TTC549 (cell line): ENCODE measurements at regions not wholly inside any gene's neighbourhood (a gene's known extent, or its start where the extent isn't known, plus 50 kb on each side); places are given as distances from the start of the nearest gene placed in this dataset.
"Not testable (repeated sequence)": the region's sequence is repeated elsewhere in the genome, so short reads cannot be mapped to it uniquely, and the experiment has no call there.

Experiments used
- FAIRE-seq: peaks from 2 replicates; lab custom pipeline; 2012; peaks lifted over from hg19 to GRCh38; lab: Jason Lieb, UNC

GRCh38 chr2:17252258-17252657, 266.0 kb downstream of the RAD51AP2 start:
- no peak for FAIRE-seq

GRCh38 chr2:17251171-17251570, 267.1 kb downstream of the RAD51AP2 start:
- no peak for FAIRE-seq

DNA sequence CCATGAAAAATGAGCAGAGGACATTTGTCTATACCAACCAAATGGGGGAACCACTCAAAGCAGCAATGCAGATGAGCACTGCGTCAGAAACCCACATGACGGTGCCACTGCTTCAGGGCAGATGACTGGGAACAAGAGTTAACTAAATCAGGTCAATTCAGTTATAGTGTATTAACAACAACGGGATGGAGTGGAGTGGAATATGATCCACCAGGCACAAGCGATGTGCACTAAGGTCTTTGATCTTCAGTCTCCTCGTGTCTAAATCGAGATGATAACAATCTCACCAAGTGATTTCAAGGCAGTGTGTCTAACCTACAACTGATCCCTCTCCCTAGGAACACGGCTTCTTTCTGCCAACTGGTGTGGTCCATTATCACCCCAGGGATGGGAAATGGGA, 269.0 kb downstream of the RAD51AP2 start:
- FAIRE-seq = no peak

DNA sequence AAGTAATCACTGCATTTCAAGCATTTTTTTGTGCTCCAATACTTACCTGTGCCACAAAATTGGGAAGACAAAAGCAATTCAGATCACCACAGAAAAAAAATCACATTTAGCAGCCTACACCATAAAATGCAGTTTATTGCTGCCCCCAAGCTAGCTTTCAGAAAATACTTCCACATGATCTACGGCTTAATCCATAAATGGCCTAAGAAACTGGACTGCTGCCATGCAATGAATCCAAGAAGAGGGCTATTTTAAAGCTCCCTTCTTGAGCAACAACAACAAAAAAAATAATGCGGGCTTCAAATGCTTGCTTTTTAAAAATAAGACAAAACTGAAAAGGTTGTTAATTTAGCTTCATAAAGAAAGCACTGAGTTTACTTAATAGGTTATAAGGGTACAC, 272.3 kb downstream of the RAD51AP2 start:
- no peak for FAIRE-seq

GRCh38 chr2:17242813-17243485, 275.3 kb downstream of the RAD51AP2 start:
- no peak for FAIRE-seq

DNA sequence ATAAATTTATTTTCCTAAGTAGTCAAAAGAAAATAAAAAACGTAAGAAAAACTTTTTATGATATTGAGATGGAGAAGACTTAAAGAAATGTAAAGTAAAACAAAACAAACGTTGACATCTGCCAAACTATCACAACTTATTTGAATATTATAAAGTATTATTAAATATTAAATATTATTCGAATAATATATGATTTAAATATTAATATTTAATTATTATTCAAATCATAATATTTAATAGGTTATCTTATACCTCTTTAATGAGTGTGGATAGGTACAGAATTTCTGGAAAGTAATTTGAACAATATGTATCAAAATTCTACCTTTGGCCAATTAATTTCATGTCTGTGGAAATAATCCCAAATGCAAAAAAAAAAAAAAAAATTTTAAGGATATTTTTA, 278.7 kb downstream of the RAD51AP2 start:
- FAIRE-seq = peak; percentile 82

DNA sequence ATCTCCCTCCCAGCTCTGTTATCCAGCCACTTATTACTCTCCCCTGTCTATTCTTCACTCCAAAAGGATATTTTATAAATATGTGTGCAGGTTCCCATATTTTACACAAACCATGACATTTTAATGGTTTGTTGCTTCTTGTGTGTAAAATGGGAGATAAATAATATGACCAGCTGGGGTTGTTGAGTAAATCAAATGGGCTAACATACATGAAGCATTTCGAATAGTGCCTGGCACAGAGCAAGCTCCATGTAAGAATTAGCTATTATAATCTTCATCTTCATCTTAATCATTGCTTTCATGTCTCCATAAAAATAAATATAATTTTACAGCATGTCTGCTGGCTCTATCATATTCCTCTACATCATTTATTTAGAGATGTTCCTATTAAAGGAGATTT, 283.1 kb downstream of the RAD51AP2 start:
- FAIRE-seq = no peak

GRCh38 chr2:17232776-17233556, 285.3 kb downstream of the RAD51AP2 start:
- FAIRE-seq = no peak

DNA sequence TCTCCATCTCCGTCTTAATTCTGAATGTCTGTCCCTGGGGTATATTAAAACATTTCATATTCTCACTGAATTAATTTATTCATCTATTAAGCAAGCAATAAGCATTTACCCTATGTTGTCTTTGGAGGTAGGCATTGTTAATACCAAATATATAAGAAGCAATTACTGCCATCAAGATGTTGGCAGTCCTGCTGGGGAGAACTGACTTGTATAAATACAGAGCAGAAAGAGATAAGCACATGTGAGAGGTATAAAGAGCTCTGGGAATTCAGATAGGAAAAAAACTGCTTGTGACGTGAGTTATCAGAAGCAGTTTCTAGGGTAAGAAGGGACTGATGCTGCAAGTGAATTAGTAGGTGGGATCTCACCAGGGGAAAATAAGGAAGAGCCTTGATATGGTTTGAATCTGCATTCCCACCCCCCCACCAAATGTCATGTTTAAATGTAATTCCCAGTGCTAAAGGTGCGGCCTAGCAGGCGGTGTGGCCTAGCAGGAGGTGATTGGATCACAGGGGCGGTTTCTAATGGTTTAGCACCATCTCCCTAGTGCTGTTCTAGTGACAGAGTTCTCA, 286.8 kb downstream of the RAD51AP2 start:
- FAIRE-seq = no peak

GRCh38 chr2:17229414-17229813, 288.8 kb downstream of the RAD51AP2 start:
- FAIRE-seq = no peak

DNA sequence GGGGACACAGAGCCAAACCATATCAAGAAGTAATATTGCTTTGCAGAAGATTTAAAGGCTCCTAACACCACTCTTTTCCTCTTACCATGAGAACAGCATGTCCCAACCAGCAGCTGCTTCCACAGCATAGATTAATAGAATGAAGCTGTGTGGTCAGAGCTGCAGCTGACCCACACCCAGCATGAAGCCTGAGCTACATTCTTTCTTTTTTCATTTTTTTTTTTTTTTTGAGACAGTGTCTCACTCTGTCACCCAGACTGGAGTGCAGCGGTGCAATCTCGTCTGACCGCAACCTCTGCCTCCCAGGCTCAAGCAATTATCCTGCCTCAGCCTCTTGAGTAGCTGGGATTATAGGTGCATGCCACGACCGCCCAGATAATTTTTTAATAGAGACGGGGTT, 289.8 kb downstream of the RAD51AP2 start:
- FAIRE-seq = no peak

- FAIRE-seq = no peak
Measured at GRCh38 chr2:17227856-17228255, 290.4 kb downstream of the RAD51AP2 start.

DNA sequence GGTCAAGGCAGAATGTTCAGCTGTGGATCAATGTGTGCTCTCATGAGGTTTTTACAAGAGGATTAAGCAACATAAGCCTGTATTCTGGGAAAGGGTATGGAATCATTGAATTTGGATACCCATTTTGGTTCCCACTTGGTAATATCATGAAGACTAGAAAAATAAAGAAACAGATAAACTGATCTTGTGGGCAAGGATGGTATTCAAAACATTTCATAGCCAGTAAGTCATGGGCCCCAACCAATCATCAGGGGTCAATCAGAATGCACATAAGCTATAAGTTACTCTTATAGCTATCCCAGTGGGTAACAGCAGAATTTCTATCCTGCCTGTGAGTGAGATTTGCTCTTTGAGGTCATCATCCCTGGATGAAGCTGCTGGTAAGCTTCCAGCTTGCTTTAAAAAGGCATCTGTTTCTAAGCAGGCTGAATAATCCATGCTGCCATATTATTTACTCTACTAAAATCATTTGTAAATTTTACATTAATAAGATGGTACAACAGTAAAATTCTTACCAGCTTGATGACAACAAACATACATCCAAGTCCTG, 291.2 kb downstream of the RAD51AP2 start:
- no peak for FAIRE-seq

DNA sequence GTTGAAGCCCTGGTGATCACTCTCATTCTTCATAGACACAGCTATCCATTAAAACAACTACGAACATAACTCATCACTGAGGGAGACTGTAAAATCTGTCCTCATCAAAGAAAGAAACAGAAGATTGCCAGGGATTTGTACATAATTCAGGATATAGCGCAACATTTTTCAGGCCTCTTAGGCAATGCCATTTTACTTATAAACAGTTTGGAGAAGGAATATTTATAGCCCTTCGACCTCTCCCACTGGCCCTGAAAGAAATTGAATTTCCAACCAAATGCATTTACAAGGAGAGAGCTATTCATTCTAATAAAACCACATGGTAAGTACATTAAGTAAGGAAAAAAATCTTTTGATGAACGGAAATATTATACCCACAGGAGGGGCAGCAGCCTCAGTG, 295.0 kb downstream of the RAD51AP2 start:
- no peak for FAIRE-seq

GRCh38 chr2:17208511-17208910, 309.7 kb downstream of the RAD51AP2 start:
- no peak for FAIRE-seq

- no peak for FAIRE-seq
Measured at GRCh38 chr2:17206771-17207170, 311.5 kb downstream of the RAD51AP2 start.

- FAIRE-seq = not testable (repeated sequence)
Measured at GRCh38 chr2:17204214-17204613, 314.0 kb downstream of the RAD51AP2 start.

GRCh38 chr2:17202628-17203027, 315.6 kb downstream of the RAD51AP2 start:
- FAIRE-seq = not testable (repeated sequence)

DNA sequence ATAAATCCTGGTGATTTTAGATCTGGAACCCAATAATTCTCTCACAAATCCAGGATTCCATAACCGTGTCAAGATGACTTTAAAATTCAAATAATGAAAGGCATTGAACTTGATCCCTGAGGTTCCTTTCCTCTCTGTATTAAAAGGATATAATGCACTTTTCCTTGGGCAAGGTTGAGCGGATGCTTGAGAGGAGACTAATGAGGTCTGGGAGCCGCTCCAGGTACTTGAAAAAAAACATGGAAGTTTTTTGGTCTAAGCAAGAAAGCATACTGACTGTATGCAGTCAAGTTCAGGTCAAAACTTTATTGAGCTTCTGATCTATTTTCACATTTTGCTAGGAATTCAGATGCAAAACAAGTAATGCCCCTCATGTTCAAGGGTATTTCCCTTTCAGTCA, 318.5 kb downstream of the RAD51AP2 start:
- no peak for FAIRE-seq

DNA sequence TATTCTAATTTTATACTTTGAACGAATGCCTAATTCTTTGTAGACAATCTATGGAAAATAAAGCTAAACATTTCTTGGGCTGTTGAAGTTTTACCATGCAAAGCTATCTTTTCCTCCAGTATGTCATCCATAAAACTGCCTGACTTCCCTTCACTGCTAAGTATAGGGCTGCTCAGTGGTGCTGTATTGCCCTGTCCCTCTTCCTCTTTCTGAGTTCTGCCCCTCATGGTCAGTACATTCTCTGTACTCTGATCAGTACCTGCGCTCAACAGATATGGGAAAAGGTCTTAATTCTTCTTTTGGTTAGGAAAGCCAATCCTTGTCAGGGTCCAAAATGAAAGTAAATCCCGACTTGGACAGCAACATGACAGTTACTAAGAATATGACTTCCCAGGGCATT, 321.9 kb downstream of the RAD51AP2 start:
- no peak for FAIRE-seq

- FAIRE-seq = no peak
Measured at GRCh38 chr2:17195016-17195415, 323.2 kb downstream of the RAD51AP2 start.

DNA sequence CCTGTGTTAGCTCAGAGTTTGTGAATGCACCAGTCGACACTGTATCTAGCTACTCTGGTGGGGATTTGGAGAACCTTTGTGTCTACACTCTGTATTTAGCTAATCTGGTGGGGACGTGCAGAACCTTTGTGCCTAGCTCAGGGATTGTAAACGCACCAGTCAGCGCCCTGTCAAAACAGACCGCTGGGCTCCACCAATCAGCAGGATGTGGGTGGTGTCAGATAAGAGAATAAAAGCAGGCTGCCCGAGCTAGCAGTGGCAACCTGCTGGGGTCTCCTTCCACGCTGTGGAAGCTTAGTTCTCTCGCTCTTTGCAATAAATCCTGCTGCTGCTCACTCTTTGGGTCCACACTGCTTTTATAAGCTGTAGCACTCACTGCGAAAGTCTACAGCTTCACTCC, 324.2 kb downstream of the RAD51AP2 start:
- no peak for FAIRE-seq

DNA sequence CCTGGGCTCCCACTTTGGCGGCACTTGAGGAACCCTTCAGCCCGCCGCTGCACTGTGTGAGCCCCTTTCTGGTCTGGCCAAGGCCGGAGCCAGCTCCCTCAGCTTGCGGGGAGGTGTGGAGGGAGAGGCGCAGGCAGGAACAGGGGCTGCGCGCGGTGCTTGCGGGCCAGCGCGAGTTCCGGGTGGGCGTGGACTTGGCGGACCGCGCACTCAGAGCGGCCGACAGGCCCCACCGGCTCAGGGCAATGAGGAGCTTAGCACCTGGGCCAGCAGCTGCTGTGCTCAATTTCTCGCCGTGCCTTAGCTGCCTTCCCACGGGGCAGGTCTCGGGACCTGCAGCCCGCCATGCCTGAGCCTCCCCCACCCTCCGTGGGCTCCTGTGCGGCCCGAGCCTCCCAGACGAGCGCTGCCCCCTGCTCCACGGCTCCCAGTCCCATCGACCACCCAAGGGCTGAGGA, 324.8 kb downstream of the RAD51AP2 start:
- not testable (repeated sequence) for FAIRE-seq
